Thyroid gland (tissue), 4 donors: ENCODE measurements at regions not wholly inside any gene's neighbourhood (a gene's known extent, or its start where the extent isn't known, plus 50 kb on each side); places are given as distances from the start of the nearest gene placed in this dataset.

ENCODE experiments used
- CTCF ChIP-seq, 6 experiments: fragments of 200-600 bp in 3 of 6; fragments of 450-650 bp in 3 of 6; sonication (generic) in 3 of 6; IDR thresholded peaks; one replicate each; pipeline ENCODE4 v1.5.1; 2016 to 2019; ENCODE audit warnings: antibody characterized with exemption in 6 of 6, mild to moderate bottlenecking in 2 of 6, inconsistent platforms in 1 of 6, moderate library complexity in 1 of 6
- POLR2A ChIP-seq, 2 donors: fragments of 450-650 bp; IDR thresholded peaks; one replicate each; pipeline ENCODE4 v1.6.1; 2017; ENCODE audit warnings: antibody characterized with exemption in 2 of 2, mild to moderate bottlenecking in 2 of 2, moderate library complexity in 1 of 2

GRCh38 chr3:159455741-159456181 is 532.9 kb upstream of the IL12A start:
- TF ChIP-seq CTCF (IDR thresholded peaks at IDR 0.05) (no peak), POLR2A (IDR thresholded peaks at IDR 0.05) (no peak)
